Endothelial cell of umbilical vein (primary cell): ENCODE measurements at regions not wholly inside any gene's neighbourhood (a gene's known extent, or its start where the extent isn't known, plus 50 kb on each side); places are given as distances from the start of the nearest gene placed in this dataset.

Source experiments
- BruUV-seq: library from RNA; stranded (reverse); fragments of 400-500 nt; replicated peaks from 2 replicates; lab custom pipeline; 2021; lab: Mats Ljungman, UMichigan
- CTCF ChIA-PET: fragments of 300-600, 350-600 bp; sonication (Branson Sonifier 250); formaldehyde crosslinking; loops from one replicate; lab custom pipeline; 2021; ENCODE audit warnings: antibody characterized with exemption, inconsistent platforms; lab: Charles Lee
- POLR2A ChIA-PET: fragments of 300-600, 350-600 bp; sonication (Branson Sonifier 250); formaldehyde crosslinking; loops from one replicate; lab custom pipeline; 2021; ENCODE audit warnings: antibody characterized with exemption, inconsistent platforms; lab: Charles Lee
- DNase-seq: peaks from one replicate; pipeline ENCODE4 v3.0.0-alpha.2; 2011; ENCODE audit warnings: low read depth, low spot score
- FAIRE-seq: peaks from 2 replicates; lab custom pipeline; 2011; peaks lifted over from hg19 to GRCh38; lab: Jason Lieb, UNC
- H2AFZ ChIP-seq: 2 replicates; pipeline ENCODE4 v1.6.0; 2012; ENCODE audit warnings: low read depth, low read length, control low read depth, inconsistent platforms
- H3K27ac ChIP-seq: 2 replicates; pipeline ENCODE4 v1.5.1; 2011; ENCODE audit warnings: low read depth, mild to moderate bottlenecking, control low read depth, low read length, moderate library complexity; ENCODE audit not compliant: insufficient read depth
- H3K27me3 ChIP-seq, 2 experiments: 2 replicates each; pipeline versions ENCODE4 v1.6.0 to v1.6.1; 2011; ENCODE audit warnings: low read length in 2 of 2, mixed read lengths in 1 of 2; ENCODE audit not compliant: control insufficient read depth in 2 of 2, insufficient read depth in 2 of 2
- H3K36me3 ChIP-seq, 2 experiments: 2 replicates in 1 of 2; 3 replicates in 1 of 2; pipeline ENCODE4 v1.5.1; 2011; ENCODE audit warnings: low read length in 2 of 2, mild to moderate bottlenecking in 1 of 2, moderate library complexity in 1 of 2; ENCODE audit not compliant: control insufficient read depth in 2 of 2, insufficient read depth in 2 of 2; ENCODE audit errors: extremely low read depth in 1 of 2
- H3K4me1 ChIP-seq: 3 replicates; pipeline ENCODE4 v1.5.1; 2011; ENCODE audit warnings: mild to moderate bottlenecking, low read length; ENCODE audit not compliant: control insufficient read depth, insufficient read depth; ENCODE audit errors: extremely low read depth
- H3K4me2 ChIP-seq: 2 replicates; pipeline ENCODE4 v1.6.1; 2011; ENCODE audit warnings: low read length, control low read depth, mixed read lengths; ENCODE audit not compliant: insufficient read depth
- H3K4me3 ChIP-seq, 3 experiments: fragments of 200-600 bp in 1 of 3; sonication (generic), shearing (Covaris generic) in 1 of 3; replicated peaks in 1 of 3; 2 replicates each; pipeline ENCODE4 v1.5.1; 2011 to 2016; ENCODE audit warnings: control low read depth in 3 of 3, low read length in 3 of 3, mild to moderate bottlenecking in 2 of 3, inconsistent platforms in 1 of 3, low read depth in 1 of 3, moderate library complexity in 1 of 3; ENCODE audit not compliant: insufficient read depth in 1 of 3
- H3K79me2 ChIP-seq: 2 replicates; pipeline ENCODE4 v1.6.0; 2012; ENCODE audit warnings: low read length, inconsistent platforms; ENCODE audit not compliant: control insufficient read depth, insufficient read depth
- H3K9ac ChIP-seq: replicated peaks from 2 replicates; pipeline ENCODE3; 2011; ENCODE audit warnings: low read length, control low read depth; ENCODE audit not compliant: insufficient read depth; ENCODE audit errors: extremely low read depth
- H3K9me1 ChIP-seq: replicated peaks from 3 replicates; pipeline ENCODE4 v1.6.0; 2011; ENCODE audit warnings: mild to moderate bottlenecking, low read length; ENCODE audit not compliant: control insufficient read depth, insufficient read depth; ENCODE audit errors: extremely low read depth
- H3K9me3 ChIP-seq: replicated peaks from 2 replicates; pipeline ENCODE4 v1.5.1; 2012; ENCODE audit warnings: low read length, inconsistent platforms; ENCODE audit not compliant: control insufficient read depth, insufficient read depth
- H4K20me1 ChIP-seq: replicated peaks from 2 replicates; pipeline ENCODE3; 2011; ENCODE audit warnings: mild to moderate bottlenecking, low read length; ENCODE audit not compliant: control insufficient read depth, insufficient read depth; ENCODE audit errors: extremely low read depth
- EZH2 ChIP-seq: IDR thresholded peaks from 2 replicates; pipeline ENCODE4 v1.6.1; 2012; ENCODE audit warnings: borderline replicate concordance, low read depth, mild to moderate bottlenecking, moderate library complexity, low read length, inconsistent platforms; ENCODE audit not compliant: severe bottlenecking
- FOS ChIP-seq: IDR thresholded peaks from 2 replicates; pipeline ENCODE4 v1.6.1; 2011; ENCODE audit warnings: mild to moderate bottlenecking, low read length, moderate library complexity, borderline replicate concordance; ENCODE audit not compliant: insufficient read depth
- POLR2A ChIP-seq: IDR thresholded peaks from 2 replicates; pipeline ENCODE4 v1.6.1; 2012; ENCODE audit warnings: low read depth, mild to moderate bottlenecking, control low read depth, low read length
- POLR2AphosphoS5 ChIP-seq: IDR thresholded peaks from 2 replicates; pipeline ENCODE4 v1.6.1; 2012; ENCODE audit warnings: low read depth, mild to moderate bottlenecking, control low read depth, low read length, moderate library complexity; ENCODE audit not compliant: insufficient read depth
- dilution Hi-C: fragments of 300-500 bp; cut with MboI; formaldehyde crosslinking; loops from one replicate; pipeline ENCODE4 v1.15.0; 2019; ENCODE audit warnings: low sequenced_read_pairs; ENCODE audit not compliant: extremely low pct_ligation_motif_present
- intact Hi-C: fragments of 100-400 bp; cut with micrococcal nuclease; formaldehyde crosslinking; loops from one replicate; pipeline ENCODE4 v1.10.0; 2022
- TF ChIP-seq, protein P1 (sequence below), 2 donors: IDR thresholded peaks; 1 replicate in 1 of 2; 2 replicates in 1 of 2; pipeline ENCODE4 v1.5.1; 2011; ENCODE audit warnings: low read length in 2 of 2, mild to moderate bottlenecking in 2 of 2, moderate library complexity in 2 of 2, control low read depth in 1 of 2, inconsistent platforms in 1 of 2, low read depth in 1 of 2; ENCODE audit not compliant: insufficient read depth in 1 of 2; ENCODE audit errors: extremely low read depth in 1 of 2
- TF ChIP-seq, protein P2 (sequence below): IDR thresholded peaks from 2 replicates; pipeline ENCODE4 v1.6.1; 2011; ENCODE audit not compliant: insufficient read depth, insufficient read length

DNA sequence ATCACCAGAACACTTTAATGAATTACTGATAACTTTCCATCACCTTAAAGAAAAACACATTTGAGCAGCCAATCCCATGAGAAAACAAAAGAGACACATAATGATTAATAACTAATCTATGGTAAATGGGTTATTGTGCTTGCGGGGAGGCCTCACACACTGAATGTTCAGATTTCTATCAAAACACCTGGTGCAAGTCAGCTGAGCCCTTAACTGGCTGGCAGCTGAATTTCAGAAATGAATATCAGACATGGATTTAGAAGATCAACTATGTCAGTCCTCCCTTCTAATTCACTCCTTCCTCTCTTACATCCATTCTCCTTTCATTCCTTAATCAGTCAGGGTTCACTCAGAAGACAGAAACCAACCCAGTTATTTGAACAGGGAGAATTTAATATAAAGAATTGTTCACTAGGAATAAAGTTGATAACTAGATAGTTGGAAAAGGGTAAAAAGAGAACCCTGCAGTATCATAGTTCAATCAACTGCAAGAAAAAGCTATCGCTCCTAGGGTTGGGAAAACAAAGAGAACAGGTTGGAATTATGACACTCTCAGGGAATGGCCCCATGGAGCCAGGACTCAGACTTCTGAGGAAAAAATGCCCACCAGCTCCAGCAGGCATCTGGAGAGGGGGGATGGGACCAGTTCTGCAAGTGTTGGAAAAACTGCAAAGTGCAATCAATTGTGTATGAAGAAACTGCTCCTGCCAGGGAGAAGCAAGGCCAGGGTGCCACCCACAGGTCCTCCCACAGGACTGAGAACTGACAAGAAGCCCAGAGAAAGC is 577.1 kb upstream of the CDH5 start:
- POLR2A ChIA-PET: no interaction called here
- Histone ChIP-seq H3K79me2 (no peaks in the 10 kb centered on the region), H3K4me2 (no peak overlapping the region), H3K27ac (no peak overlapping the region), H2AFZ (no peak overlapping the region), H3K27me3 (no peaks in the 10 kb centered on the region), H3K9me3 (no peaks in the 10 kb centered on the region), H3K9me1 (no peaks in the 10 kb centered on the region), H3K9ac (no peak overlapping the region), H3K36me3 (no peaks in the 10 kb centered on the region), H4K20me1 (no peaks in the 10 kb centered on the region), H3K4me3 (no peak overlapping the region), H3K4me1 (no peaks in the 10 kb centered on the region)
- no peak for FAIRE-seq
- CTCF ChIA-PET: no interaction called here
- intact Hi-C loops: no loop called here
- dilution Hi-C loops: no loop called here
- TF ChIP-seq POLR2AphosphoS5 (no peak), FOS (no peak), POLR2A (no peak), EZH2 (no peak)
- TF ChIP-seq, protein P1, sequence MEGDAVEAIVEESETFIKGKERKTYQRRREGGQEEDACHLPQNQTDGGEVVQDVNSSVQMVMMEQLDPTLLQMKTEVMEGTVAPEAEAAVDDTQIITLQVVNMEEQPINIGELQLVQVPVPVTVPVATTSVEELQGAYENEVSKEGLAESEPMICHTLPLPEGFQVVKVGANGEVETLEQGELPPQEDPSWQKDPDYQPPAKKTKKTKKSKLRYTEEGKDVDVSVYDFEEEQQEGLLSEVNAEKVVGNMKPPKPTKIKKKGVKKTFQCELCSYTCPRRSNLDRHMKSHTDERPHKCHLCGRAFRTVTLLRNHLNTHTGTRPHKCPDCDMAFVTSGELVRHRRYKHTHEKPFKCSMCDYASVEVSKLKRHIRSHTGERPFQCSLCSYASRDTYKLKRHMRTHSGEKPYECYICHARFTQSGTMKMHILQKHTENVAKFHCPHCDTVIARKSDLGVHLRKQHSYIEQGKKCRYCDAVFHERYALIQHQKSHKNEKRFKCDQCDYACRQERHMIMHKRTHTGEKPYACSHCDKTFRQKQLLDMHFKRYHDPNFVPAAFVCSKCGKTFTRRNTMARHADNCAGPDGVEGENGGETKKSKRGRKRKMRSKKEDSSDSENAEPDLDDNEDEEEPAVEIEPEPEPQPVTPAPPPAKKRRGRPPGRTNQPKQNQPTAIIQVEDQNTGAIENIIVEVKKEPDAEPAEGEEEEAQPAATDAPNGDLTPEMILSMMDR (IDR thresholded peaks at IDR 0.05; ENCODE audit: extremely low read depth in 1 of 2, insufficient read depth in 1 of 2, low read depth in 1 of 2, low read length in 2 of 2): no peak
- TF ChIP-seq, protein P2, sequence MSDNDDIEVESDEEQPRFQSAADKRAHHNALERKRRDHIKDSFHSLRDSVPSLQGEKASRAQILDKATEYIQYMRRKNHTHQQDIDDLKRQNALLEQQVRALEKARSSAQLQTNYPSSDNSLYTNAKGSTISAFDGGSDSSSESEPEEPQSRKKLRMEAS: no peak
- DNase-seq: no peak
- BruUV-seq: no TSS peak
